Keratinocyte (primary cell): ENCODE measurements at regions not wholly inside any gene's neighbourhood (a gene's known extent, or its start where the extent isn't known, plus 50 kb on each side); places are given as distances from the start of the nearest gene placed in this dataset.

Experiments used
- DNase-seq: peaks from one replicate; pipeline ENCODE4 v3.0.0-alpha.2; 2011; ENCODE audit warnings: low read depth, missing footprints, low spot score
- FAIRE-seq: peaks from 2 replicates; lab custom pipeline; 2011; peaks lifted over from hg19 to GRCh38; lab: Jason Lieb, UNC
- H2AFZ ChIP-seq: 2 replicates; pipeline ENCODE4 v1.6.0; 2012; ENCODE audit warnings: low read length, control low read depth, inconsistent platforms; ENCODE audit not compliant: control insufficient read depth
- H3K27ac ChIP-seq: 2 replicates; pipeline ENCODE4 v1.5.1; 2011; ENCODE audit warnings: low read length; ENCODE audit not compliant: control insufficient read depth, insufficient read depth
- H3K27me3 ChIP-seq: 3 replicates; pipeline ENCODE4 v1.6.0; 2011; ENCODE audit warnings: low read length; ENCODE audit not compliant: control insufficient read depth, insufficient read depth; ENCODE audit errors: extremely low read depth
- H3K36me3 ChIP-seq, 2 experiments: 2 replicates in 1 of 2; 3 replicates in 1 of 2; pipeline ENCODE4 v1.5.1; 2011; ENCODE audit warnings: low read length in 2 of 2, mild to moderate bottlenecking in 1 of 2; ENCODE audit not compliant: control insufficient read depth in 2 of 2, insufficient read depth in 2 of 2; ENCODE audit errors: extremely low read depth in 1 of 2
- H3K4me1 ChIP-seq: 3 replicates; pipeline ENCODE4 v1.5.1; 2011; ENCODE audit warnings: low read length; ENCODE audit not compliant: control insufficient read depth, insufficient read depth; ENCODE audit errors: extremely low read depth
- H3K4me2 ChIP-seq: 3 replicates; pipeline ENCODE4 v1.6.0; 2011; ENCODE audit warnings: low read depth, low read length; ENCODE audit not compliant: control insufficient read depth, insufficient read depth; ENCODE audit errors: extremely low read depth
- H3K4me3 ChIP-seq, 3 experiments: fragments of 200-600 bp in 1 of 3; sonication (generic) in 1 of 3; 2 replicates in 2 of 3; 3 replicates in 1 of 3; pipeline ENCODE4 v1.5.1; 2011 to 2016; ENCODE audit warnings: low read length in 3 of 3, mild to moderate bottlenecking in 3 of 3, control low read depth in 2 of 3, inconsistent platforms in 1 of 3, low read depth in 1 of 3, mixed read lengths in 1 of 3, mixed run types in 1 of 3, moderate library complexity in 1 of 3; ENCODE audit not compliant: control insufficient read depth in 2 of 3, insufficient read depth in 2 of 3; ENCODE audit errors: extremely low read depth in 1 of 3
- H3K79me2 ChIP-seq: 2 replicates; pipeline ENCODE4 v1.6.0; 2012; ENCODE audit warnings: low read length; ENCODE audit not compliant: control insufficient read depth, insufficient read depth
- H3K9ac ChIP-seq: 3 replicates; pipeline ENCODE4 v1.6.0; 2011; ENCODE audit warnings: low read length; ENCODE audit not compliant: control insufficient read depth, insufficient read depth; ENCODE audit errors: extremely low read depth
- H3K9me1 ChIP-seq: 3 replicates; pipeline ENCODE4 v1.6.0; 2011; ENCODE audit warnings: low read length; ENCODE audit not compliant: control insufficient read depth, insufficient read depth; ENCODE audit errors: extremely low read depth
- H3K9me3 ChIP-seq: 2 replicates; pipeline ENCODE4 v1.5.1; 2012; ENCODE audit warnings: low read depth, low read length; ENCODE audit not compliant: control insufficient read depth
- H4K20me1 ChIP-seq: 3 replicates; pipeline ENCODE4 v1.6.0; 2011; ENCODE audit warnings: low read length; ENCODE audit not compliant: control insufficient read depth, insufficient read depth; ENCODE audit errors: extremely low read depth
- EZH2 ChIP-seq: IDR thresholded peaks from one replicate; pipeline ENCODE4 v1.6.1; 2012; ENCODE audit warnings: inconsistent platforms, mild to moderate bottlenecking, low read length, moderate library complexity
- dilution Hi-C: fragments of 300-500 bp; cut with MboI; formaldehyde crosslinking; loops from one replicate; pipeline ENCODE4 v1.7.0; 2020; ENCODE audit warnings: low sequenced_read_pairs; ENCODE audit not compliant: extremely low pct_ligation_motif_present
- TF ChIP-seq, protein P1 (sequence below), 3 experiments: IDR thresholded peaks in 1 of 3; conservative IDR thresholded peaks in 1 of 3; optimal IDR thresholded peaks in 1 of 3; 2 replicates in 2 of 3; 3 replicates in 1 of 3; pipeline versions ENCODE3 to v1.5.1; 2011; ENCODE audit warnings: low read length in 3 of 3, mild to moderate bottlenecking in 3 of 3, moderate library complexity in 2 of 3, control low read depth in 1 of 3, inconsistent platforms in 1 of 3; ENCODE audit not compliant: insufficient read depth in 2 of 3; ENCODE audit errors: extremely low read depth in 1 of 3

GRCh38 chr14:99043267-99043615 is 228.8 kb downstream of the BCL11B start:
- dilution Hi-C loops = no loop called here
- DNase-seq (no peak), FAIRE-seq (no peak)
- Histone ChIP-seq H3K27ac (no peak overlapping the region), H3K9me1 (no peaks in the 10 kb centered on the region), H3K9me3 (no peaks in the 10 kb centered on the region), H3K4me3 (no peak overlapping the region), H3K27me3 (no peaks in the 10 kb centered on the region), H3K4me2 (no peak overlapping the region), H4K20me1 (no peaks in the 10 kb centered on the region), H3K79me2 (no peaks in the 10 kb centered on the region), H3K4me1 (no peaks in the 10 kb centered on the region), H2AFZ (no peak overlapping the region), H3K36me3 (no peaks in the 10 kb centered on the region), H3K9ac (no peak overlapping the region)
- TF ChIP-seq, protein P1, sequence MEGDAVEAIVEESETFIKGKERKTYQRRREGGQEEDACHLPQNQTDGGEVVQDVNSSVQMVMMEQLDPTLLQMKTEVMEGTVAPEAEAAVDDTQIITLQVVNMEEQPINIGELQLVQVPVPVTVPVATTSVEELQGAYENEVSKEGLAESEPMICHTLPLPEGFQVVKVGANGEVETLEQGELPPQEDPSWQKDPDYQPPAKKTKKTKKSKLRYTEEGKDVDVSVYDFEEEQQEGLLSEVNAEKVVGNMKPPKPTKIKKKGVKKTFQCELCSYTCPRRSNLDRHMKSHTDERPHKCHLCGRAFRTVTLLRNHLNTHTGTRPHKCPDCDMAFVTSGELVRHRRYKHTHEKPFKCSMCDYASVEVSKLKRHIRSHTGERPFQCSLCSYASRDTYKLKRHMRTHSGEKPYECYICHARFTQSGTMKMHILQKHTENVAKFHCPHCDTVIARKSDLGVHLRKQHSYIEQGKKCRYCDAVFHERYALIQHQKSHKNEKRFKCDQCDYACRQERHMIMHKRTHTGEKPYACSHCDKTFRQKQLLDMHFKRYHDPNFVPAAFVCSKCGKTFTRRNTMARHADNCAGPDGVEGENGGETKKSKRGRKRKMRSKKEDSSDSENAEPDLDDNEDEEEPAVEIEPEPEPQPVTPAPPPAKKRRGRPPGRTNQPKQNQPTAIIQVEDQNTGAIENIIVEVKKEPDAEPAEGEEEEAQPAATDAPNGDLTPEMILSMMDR (optimal IDR thresholded peaks at IDR 0.05 in 1 of 3, IDR thresholded peaks at IDR 0.05 in 1 of 3, conservative IDR thresholded peaks at IDR 0.05 in 1 of 3; ENCODE audit: extremely low read depth in 1 of 3, insufficient read depth in 2 of 3, low read length in 3 of 3) = no peak
- TF ChIP-seq EZH2 = no peak

GRCh38 chr14:99043756-99044155 is 228.2 kb downstream of the BCL11B start:
- H3K9me1 ChIP-seq = no peaks in the 10 kb centered on the region
- dilution Hi-C loops = no loop called here
- H3K27me3 ChIP-seq = no peaks in the 10 kb centered on the region

More at GRCh38 chr14:99043756-99044155, 228.2 kb downstream of the BCL11B start:
- DNase-seq (no peak), FAIRE-seq (no peak)
- TF ChIP-seq, protein P1 (optimal IDR thresholded peaks at IDR 0.05 in 1 of 3, IDR thresholded peaks at IDR 0.05 in 1 of 3, conservative IDR thresholded peaks at IDR 0.05 in 1 of 3; ENCODE audit: extremely low read depth in 1 of 3, insufficient read depth in 2 of 3, low read length in 3 of 3) = no peak
- no peak for TF ChIP-seq EZH2
- H3K4me1 ChIP-seq = no peaks in the 10 kb centered on the region
- H3K4me3 ChIP-seq = no peak overlapping the region
- H3K4me2 ChIP-seq = no peak overlapping the region
- H3K36me3 ChIP-seq = no peaks in the 10 kb centered on the region
- no peak overlapping the region for H2AFZ ChIP-seq
- H4K20me1 ChIP-seq = no peaks in the 10 kb centered on the region
- H3K79me2 ChIP-seq = no peaks in the 10 kb centered on the region
- H3K9ac ChIP-seq = no peak overlapping the region
- no peak overlapping the region for H3K27ac ChIP-seq
- H3K9me3 ChIP-seq = no peaks in the 10 kb centered on the region
